HepG2 (cell line): ENCODE measurements at regions not wholly inside any gene's neighbourhood (a gene's known extent, or its start where the extent isn't known, plus 50 kb on each side); places are given as distances from the start of the nearest gene placed in this dataset.

ENCODE experiments used
- ATAC-seq: fragments of 200-7000 bp; cut with Tn5 transposase; 3 replicates; pipeline ENCODE4 v1.9.1; 2020; ENCODE audit warnings: mild to moderate bottlenecking, moderate library complexity
- BruUV-seq: library from RNA; stranded (reverse); fragments of 400-500 nt; replicated peaks from 2 replicates; lab custom pipeline; 2021; lab: Mats Ljungman, UMichigan
- CTCF ChIA-PET: fragments of 300-600 bp; formaldehyde crosslinking; extraction: SDS; loops from one replicate; lab custom pipeline; 2021; ENCODE audit warnings: low total read pairs, inconsistent platforms, low intra/inter-chr PET ratio; lab: Yijun Ruan, JAX
- POLR2A ChIA-PET: fragments of 350-600 bp; sonication (Branson Sonifier 250); formaldehyde crosslinking; loops from one replicate; lab custom pipeline; 2020; ENCODE audit warnings: antibody characterized with exemption, inconsistent platforms; lab: Yijun Ruan, JAX
- DNase-seq: peaks from one replicate; pipeline ENCODE4 v3.0.0-alpha.2; 2015; ENCODE audit warnings: low spot score
- FAIRE-seq: peaks from 3 replicates; lab custom pipeline; 2011; peaks lifted over from hg19 to GRCh38; lab: Jason Lieb, UNC
- H2AFZ ChIP-seq: one replicate; pipeline ENCODE4 v1.6.1; 2011; ENCODE audit warnings: low read length, inconsistent platforms
- H3K27ac ChIP-seq: fragments of 300-600 bp; 3 replicates; pipeline ENCODE4 v1.8.0; 2011; ENCODE audit warnings: mixed run types, mild to moderate bottlenecking, mixed read lengths, low read length, inconsistent platforms; ENCODE audit not compliant: insufficient read depth; ENCODE audit errors: extremely low read length
- H3K27me3 ChIP-seq, 2 experiments: fragments of 200-600 bp in 1 of 2; 2 replicates in 1 of 2; 3 replicates in 1 of 2; pipeline versions ENCODE4 v1.6.0 to v1.8.0; 2011; ENCODE audit warnings: low read length in 2 of 2, mild to moderate bottlenecking in 2 of 2, moderate library complexity in 2 of 2, inconsistent platforms in 1 of 2; ENCODE audit not compliant: insufficient read depth in 2 of 2, control insufficient read depth in 1 of 2
- H3K36me3 ChIP-seq, 2 experiments: fragments of 200-600 bp in 1 of 2; replicated peaks in 1 of 2; 2 replicates in 1 of 2; 3 replicates in 1 of 2; pipeline versions ENCODE4 v1.5.1 to v1.8.0; 2011; ENCODE audit warnings: low read length in 2 of 2, inconsistent platforms in 1 of 2; ENCODE audit not compliant: insufficient read depth in 2 of 2, control insufficient read depth in 1 of 2
- H3K4me1 ChIP-seq: 2 replicates; pipeline ENCODE4 v1.5.1; 2012; ENCODE audit warnings: low read length, inconsistent platforms; ENCODE audit not compliant: insufficient read depth
- H3K4me2 ChIP-seq: 2 replicates; pipeline ENCODE4 v1.6.0; 2011; ENCODE audit warnings: low read depth, low read length, inconsistent platforms
- H3K4me3 ChIP-seq, 3 experiments: fragments of 200-600 bp in 1 of 3; sonication (generic), shearing (Covaris generic) in 1 of 3; replicated peaks in 1 of 3; 2 replicates each; pipeline ENCODE4 v1.5.1; 2011 to 2016; ENCODE audit warnings: low read length in 3 of 3, inconsistent platforms in 2 of 3, low read depth in 2 of 3, mild to moderate bottlenecking in 2 of 3, control low read depth in 1 of 3, mixed read lengths in 1 of 3; ENCODE audit not compliant: insufficient read depth in 1 of 3
- H3K79me2 ChIP-seq: one replicate; pipeline ENCODE4 v1.6.1; 2011; ENCODE audit warnings: low read length, inconsistent platforms; ENCODE audit not compliant: insufficient read depth
- H3K9ac ChIP-seq: 2 replicates; pipeline ENCODE4 v1.6.0; 2011; ENCODE audit warnings: mild to moderate bottlenecking, low read depth, low read length, inconsistent platforms; ENCODE audit not compliant: insufficient read depth
- H3K9me3 ChIP-seq: 2 replicates; pipeline ENCODE4 v1.5.1; 2012; ENCODE audit warnings: mild to moderate bottlenecking, low read length
- H4K20me1 ChIP-seq: 2 replicates; pipeline ENCODE4 v1.6.0; 2011; ENCODE audit warnings: inconsistent platforms, mild to moderate bottlenecking, low read length, moderate library complexity; ENCODE audit not compliant: insufficient read depth
- CAMTA2 ChIP-seq: sonication (generic); formaldehyde crosslinking; IDR thresholded peaks from 2 replicates; pipeline ENCODE4 v1.4.0; 2020; ENCODE audit warnings: mild to moderate bottlenecking, missing genetic modification reagents, borderline replicate concordance
- CEBPG ChIP-seq: IDR thresholded peaks from 2 replicates; pipeline ENCODE4 v1.6.1; 2016
- ETV6 ChIP-seq: sonication (generic); formaldehyde crosslinking; conservative IDR thresholded peaks from 2 replicates; pipeline ENCODE4 v1.4.0; 2020; ENCODE audit warnings: missing genetic modification reagents
- HNRNPL ChIP-seq: fragments of 200-400 bp; formaldehyde crosslinking; IDR thresholded peaks from 2 replicates; pipeline ENCODE4 v1.6.1; 2017; ENCODE audit warnings: mild to moderate bottlenecking, low read depth, low read length
- KDM5B ChIP-seq: sonication (generic); formaldehyde crosslinking; IDR thresholded peaks from 2 replicates; pipeline ENCODE4 v1.4.0; 2020; ENCODE audit warnings: missing genetic modification reagents, mild to moderate bottlenecking, borderline replicate concordance
- KDM6A ChIP-seq: IDR thresholded peaks from 2 replicates; pipeline ENCODE4 v1.6.1; 2016; ENCODE audit warnings: low read depth
- LRRFIP1 ChIP-seq: sonication (generic); formaldehyde crosslinking; conservative IDR thresholded peaks from 2 replicates; pipeline ENCODE4 v1.4.0; 2020; ENCODE audit warnings: missing genetic modification reagents
- RXRB ChIP-seq: IDR thresholded peaks from 2 replicates; pipeline ENCODE4 v1.6.1; 2016; ENCODE audit warnings: borderline replicate concordance, missing genetic modification reagents, missing compliant biosample characterization
- TGIF2 ChIP-seq: IDR thresholded peaks from 2 replicates; pipeline ENCODE4 v1.6.1; 2016; ENCODE audit warnings: control low read depth, missing compliant biosample characterization
- ZMYM4 ChIP-seq: sonication (generic); formaldehyde crosslinking; IDR thresholded peaks from 2 replicates; pipeline ENCODE4 v1.8.1; 2023; ENCODE audit warnings: mild to moderate bottlenecking, missing genetic modification reagents
- ZNF468 ChIP-seq: sonication (generic); formaldehyde crosslinking; IDR thresholded peaks from 2 replicates; pipeline ENCODE4 v1.8.0; 2022; ENCODE audit warnings: mild to moderate bottlenecking, moderate library complexity, missing genetic modification reagents
- ZNF543 ChIP-seq: sonication (generic); formaldehyde crosslinking; IDR thresholded peaks from 2 replicates; pipeline ENCODE4 v1.4.0; 2020; ENCODE audit warnings: mild to moderate bottlenecking, missing genetic modification reagents
- ZNF883 ChIP-seq: sonication (generic); formaldehyde crosslinking; IDR thresholded peaks from 2 replicates; pipeline ENCODE4 v1.5.1; 2020; ENCODE audit warnings: mild to moderate bottlenecking, missing genetic modification reagents; ENCODE audit errors: not compliant biosample characterization
- ZSCAN30 ChIP-seq: sonication (generic); formaldehyde crosslinking; IDR thresholded peaks from 2 replicates; pipeline ENCODE4 v1.5.0; 2020; ENCODE audit warnings: mild to moderate bottlenecking, missing genetic modification reagents
- ZZZ3 ChIP-seq: sonication (generic); formaldehyde crosslinking; IDR thresholded peaks from 2 replicates; pipeline ENCODE4 v1.4.0; 2020; ENCODE audit warnings: missing genetic modification reagents, mild to moderate bottlenecking, borderline replicate concordance
- WGBS: methylation state at CpG from one replicate; pipeline ENCODE4 v1.1.6; 2017; ENCODE audit warnings: low lambda C conversion rate; 5-methylcytosine and 5-hydroxymethylcytosine counted together
- in situ Hi-C: cut with HindIII; loops from 2 replicates; pipeline ENCODE4 v1.10.0; 2017; ENCODE audit warnings: low pct_unique_long_range_greater_than_20kb; ENCODE audit not compliant: extremely low pct_ligation_motif_present
- intact Hi-C: fragments of 100-400 bp; cut with micrococcal nuclease; formaldehyde crosslinking; loops from one replicate; pipeline ENCODE4 v1.10.0; 2022; ENCODE audit not compliant: unreplicated experiment
- TF ChIP-seq, protein P1 (sequence below): sonication (generic); formaldehyde crosslinking; IDR thresholded peaks from 2 replicates; pipeline ENCODE4 v1.5.1; 2020; ENCODE audit warnings: missing genetic modification reagents, mild to moderate bottlenecking, borderline replicate concordance
- TF ChIP-seq, protein P2 (sequence below): sonication (generic); formaldehyde crosslinking; IDR thresholded peaks from 2 replicates; pipeline ENCODE4 v1.4.0; 2020; ENCODE audit warnings: missing genetic modification reagents

DNA sequence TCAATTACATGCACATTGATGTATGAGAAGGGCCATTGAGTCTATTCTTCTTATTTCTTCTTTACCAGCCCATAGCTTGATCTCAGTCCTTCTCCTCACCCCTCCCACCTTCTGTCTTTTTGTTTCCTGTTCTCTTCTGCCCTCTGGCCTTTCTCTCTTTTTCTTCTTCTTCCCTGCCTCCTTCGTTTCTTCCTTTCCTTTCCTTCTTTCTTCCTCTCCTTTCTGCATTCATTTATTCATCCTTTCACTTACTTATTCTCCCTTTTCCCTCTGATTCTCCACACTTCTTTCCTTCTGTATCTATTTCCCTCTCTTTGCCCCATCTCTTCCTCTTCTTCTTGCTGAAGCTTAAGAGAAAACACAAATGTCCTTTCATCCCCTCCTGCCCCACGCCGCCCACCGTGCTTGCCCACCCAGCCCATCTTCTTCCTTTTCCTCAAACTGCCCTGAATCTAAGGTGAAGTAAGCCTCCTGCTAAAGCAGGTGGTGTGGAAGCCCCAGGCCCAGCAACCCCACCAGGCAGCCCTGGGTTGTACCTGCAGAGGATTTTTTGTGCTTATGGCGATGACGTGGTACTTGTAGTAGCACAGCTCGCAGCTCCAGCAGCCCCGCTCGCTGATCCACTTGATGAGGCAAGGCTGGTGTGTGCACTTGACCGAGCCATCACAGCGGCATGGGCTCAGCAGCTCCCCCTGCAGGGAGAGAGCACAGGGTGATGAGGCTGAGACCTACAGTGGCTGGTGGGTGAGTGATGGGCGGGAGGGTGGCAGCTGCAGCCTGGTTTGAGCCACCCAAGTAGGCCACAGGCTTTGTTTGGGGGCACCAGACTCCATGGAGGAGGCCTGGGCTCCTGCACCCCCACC is 89.0 kb downstream of the MARCHF4 start (continued):
- TF ChIP-seq, protein P1, sequence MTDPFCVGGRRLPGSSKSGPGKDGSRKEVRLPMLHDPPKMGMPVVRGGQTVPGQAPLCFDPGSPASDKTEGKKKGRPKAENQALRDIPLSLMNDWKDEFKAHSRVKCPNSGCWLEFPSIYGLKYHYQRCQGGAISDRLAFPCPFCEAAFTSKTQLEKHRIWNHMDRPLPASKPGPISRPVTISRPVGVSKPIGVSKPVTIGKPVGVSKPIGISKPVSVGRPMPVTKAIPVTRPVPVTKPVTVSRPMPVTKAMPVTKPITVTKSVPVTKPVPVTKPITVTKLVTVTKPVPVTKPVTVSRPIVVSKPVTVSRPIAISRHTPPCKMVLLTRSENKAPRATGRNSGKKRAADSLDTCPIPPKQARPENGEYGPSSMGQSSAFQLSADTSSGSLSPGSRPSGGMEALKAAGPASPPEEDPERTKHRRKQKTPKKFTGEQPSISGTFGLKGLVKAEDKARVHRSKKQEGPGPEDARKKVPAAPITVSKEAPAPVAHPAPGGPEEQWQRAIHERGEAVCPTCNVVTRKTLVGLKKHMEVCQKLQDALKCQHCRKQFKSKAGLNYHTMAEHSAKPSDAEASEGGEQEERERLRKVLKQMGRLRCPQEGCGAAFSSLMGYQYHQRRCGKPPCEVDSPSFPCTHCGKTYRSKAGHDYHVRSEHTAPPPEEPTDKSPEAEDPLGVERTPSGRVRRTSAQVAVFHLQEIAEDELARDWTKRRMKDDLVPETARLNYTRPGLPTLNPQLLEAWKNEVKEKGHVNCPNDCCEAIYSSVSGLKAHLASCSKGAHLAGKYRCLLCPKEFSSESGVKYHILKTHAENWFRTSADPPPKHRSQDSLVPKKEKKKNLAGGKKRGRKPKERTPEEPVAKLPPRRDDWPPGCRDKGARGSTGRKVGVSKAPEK = peak; percentile 41; the same call in 1 of the 2 replicates
- 0 out of 2 replicates have a peak, but pooled peaks have one; percentile 37 for TF ChIP-seq HNRNPL
- no peak for TF ChIP-seq ZMYM4 (CRISPR knock-in tag)
- peak; percentile 34; the same call in 1 of the 2 replicates for TF ChIP-seq CEBPG
- TF ChIP-seq KDM5B (CRISPR knock-in tag) = no peak

GRCh38 chr2:216281876-216282275 is 90.4 kb downstream of the MARCHF4 start:
- in situ Hi-C loops = no loop called here
- Histone ChIP-seq H3K4me1 (peaks cover 8% of the 10 kb centered on the region), H3K9me3 (no peaks in the 10 kb centered on the region), H3K4me3 (no peak overlapping the region), H3K36me3 (no peaks in the 10 kb centered on the region), H4K20me1 (no peaks in the 10 kb centered on the region), H3K4me2 (no peak overlapping the region), H3K9ac (no peak overlapping the region), H2AFZ (no peak overlapping the region), H3K27ac (no peak overlapping the region), H3K79me2 (no peaks in the 10 kb centered on the region), H3K27me3 (peaks cover 1 to 18% of the 10 kb centered on the region in 2 experiments; a peak in 3 of 5 replicates)
- 0% methylated on average over 2 of the region's 2 CpGs for WGBS
- no TSS peak for BruUV-seq
- no peak for ATAC-seq
- ChIA-PET CTCF (no interaction called here), POLR2A (no interaction called here)
- FAIRE-seq = no peak
- DNase-seq = no peak
- intact Hi-C loops = no loop called here
- TF ChIP-seq RXRB (CRISPR knock-in tag) (no peak), ZNF468 (CRISPR knock-in tag) (no peak), ZSCAN30 (no peak), ZNF543 (CRISPR knock-in tag) (no peak), ZNF883 (CRISPR knock-in tag) (no peak), TGIF2 (CRISPR knock-in tag) (no peak), KDM6A (no peak), CAMTA2 (CRISPR knock-in tag) (no peak), ZZZ3 (no peak), ETV6 (CRISPR knock-in tag) (no peak), LRRFIP1 (CRISPR knock-in tag) (no peak)
- TF ChIP-seq, protein P2, sequence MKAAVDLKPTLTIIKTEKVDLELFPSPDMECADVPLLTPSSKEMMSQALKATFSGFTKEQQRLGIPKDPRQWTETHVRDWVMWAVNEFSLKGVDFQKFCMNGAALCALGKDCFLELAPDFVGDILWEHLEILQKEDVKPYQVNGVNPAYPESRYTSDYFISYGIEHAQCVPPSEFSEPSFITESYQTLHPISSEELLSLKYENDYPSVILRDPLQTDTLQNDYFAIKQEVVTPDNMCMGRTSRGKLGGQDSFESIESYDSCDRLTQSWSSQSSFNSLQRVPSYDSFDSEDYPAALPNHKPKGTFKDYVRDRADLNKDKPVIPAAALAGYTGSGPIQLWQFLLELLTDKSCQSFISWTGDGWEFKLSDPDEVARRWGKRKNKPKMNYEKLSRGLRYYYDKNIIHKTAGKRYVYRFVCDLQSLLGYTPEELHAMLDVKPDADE = no peak
